ENCODE measurements at regions not wholly inside any gene's neighbourhood (a gene's known extent, or its start where the extent isn't known, plus 50 kb on each side); places are given as distances from the start of the nearest gene placed in this dataset.

GRCh38 chr15:95596496-95596895 lies 734.0 kb upstream of the NR2F2 start:
- TF ChIP-seq EZH2 (IDR thresholded peaks at IDR 0.05; ENCODE audit: insufficient read depth, poor library complexity, severe bottlenecking), result no peak
- no peak for TF ChIP-seq EZH2phosphoT487 (IDR thresholded peaks at IDR 0.05; ENCODE audit: insufficient read depth, low read depth)

All from GM23248 (cell line).